ENCODE measurements at regions not wholly inside any gene's neighbourhood (a gene's known extent, or its start where the extent isn't known, plus 50 kb on each side); places are given as distances from the start of the nearest gene placed in this dataset.

GRCh38 chr7:89770161-89770560 is 384.1 kb upstream of the STEAP1 start:
- Histone ChIP-seq H4K20me1 (replicated peaks; ENCODE audit: insufficient read depth) (no peaks in the 10 kb centered on the region), H3K36me3 (ENCODE audit: insufficient read depth) (no peaks in the 10 kb centered on the region), H3K27me3 (ENCODE audit: insufficient read depth) (no peaks in the 10 kb centered on the region), H3K79me2 (replicated peaks; ENCODE audit: insufficient read depth) (no peaks in the 10 kb centered on the region), H3F3A (replicated peaks; ENCODE audit: low read depth) (no peaks in the 10 kb centered on the region), H3K27ac (ENCODE audit: low read depth) (no peak overlapping the region), H3K4me1 (ENCODE audit: insufficient read depth) (no peaks in the 10 kb centered on the region), H3K9me2 (ENCODE audit: insufficient read depth) (no peaks in the 10 kb centered on the region), H2AFZ (no peak overlapping the region), H3K4me2 (no peak overlapping the region), H3K4me3 (no peak overlapping the region)
- DNase-seq (ENCODE audit: low spot score) (no peak), ATAC-seq (no peak)
- no peaks in the 10 kb centered on the region for H3K36me3 Mint-ChIP-seq (ENCODE audit: low read depth)
- no peaks in the 10 kb centered on the region for H3K27me3 Mint-ChIP-seq (ENCODE audit: insufficient read depth, low read depth, poor library complexity)
- no peak overlapping the region for H3K4me3 Mint-ChIP-seq
- H3K9me3 Mint-ChIP-seq = no peaks in the 10 kb centered on the region
- H3K27ac Mint-ChIP-seq = no peak overlapping the region
- no peaks in the 10 kb centered on the region for H3K4me1 Mint-ChIP-seq
- TF ChIP-seq, protein P1, sequence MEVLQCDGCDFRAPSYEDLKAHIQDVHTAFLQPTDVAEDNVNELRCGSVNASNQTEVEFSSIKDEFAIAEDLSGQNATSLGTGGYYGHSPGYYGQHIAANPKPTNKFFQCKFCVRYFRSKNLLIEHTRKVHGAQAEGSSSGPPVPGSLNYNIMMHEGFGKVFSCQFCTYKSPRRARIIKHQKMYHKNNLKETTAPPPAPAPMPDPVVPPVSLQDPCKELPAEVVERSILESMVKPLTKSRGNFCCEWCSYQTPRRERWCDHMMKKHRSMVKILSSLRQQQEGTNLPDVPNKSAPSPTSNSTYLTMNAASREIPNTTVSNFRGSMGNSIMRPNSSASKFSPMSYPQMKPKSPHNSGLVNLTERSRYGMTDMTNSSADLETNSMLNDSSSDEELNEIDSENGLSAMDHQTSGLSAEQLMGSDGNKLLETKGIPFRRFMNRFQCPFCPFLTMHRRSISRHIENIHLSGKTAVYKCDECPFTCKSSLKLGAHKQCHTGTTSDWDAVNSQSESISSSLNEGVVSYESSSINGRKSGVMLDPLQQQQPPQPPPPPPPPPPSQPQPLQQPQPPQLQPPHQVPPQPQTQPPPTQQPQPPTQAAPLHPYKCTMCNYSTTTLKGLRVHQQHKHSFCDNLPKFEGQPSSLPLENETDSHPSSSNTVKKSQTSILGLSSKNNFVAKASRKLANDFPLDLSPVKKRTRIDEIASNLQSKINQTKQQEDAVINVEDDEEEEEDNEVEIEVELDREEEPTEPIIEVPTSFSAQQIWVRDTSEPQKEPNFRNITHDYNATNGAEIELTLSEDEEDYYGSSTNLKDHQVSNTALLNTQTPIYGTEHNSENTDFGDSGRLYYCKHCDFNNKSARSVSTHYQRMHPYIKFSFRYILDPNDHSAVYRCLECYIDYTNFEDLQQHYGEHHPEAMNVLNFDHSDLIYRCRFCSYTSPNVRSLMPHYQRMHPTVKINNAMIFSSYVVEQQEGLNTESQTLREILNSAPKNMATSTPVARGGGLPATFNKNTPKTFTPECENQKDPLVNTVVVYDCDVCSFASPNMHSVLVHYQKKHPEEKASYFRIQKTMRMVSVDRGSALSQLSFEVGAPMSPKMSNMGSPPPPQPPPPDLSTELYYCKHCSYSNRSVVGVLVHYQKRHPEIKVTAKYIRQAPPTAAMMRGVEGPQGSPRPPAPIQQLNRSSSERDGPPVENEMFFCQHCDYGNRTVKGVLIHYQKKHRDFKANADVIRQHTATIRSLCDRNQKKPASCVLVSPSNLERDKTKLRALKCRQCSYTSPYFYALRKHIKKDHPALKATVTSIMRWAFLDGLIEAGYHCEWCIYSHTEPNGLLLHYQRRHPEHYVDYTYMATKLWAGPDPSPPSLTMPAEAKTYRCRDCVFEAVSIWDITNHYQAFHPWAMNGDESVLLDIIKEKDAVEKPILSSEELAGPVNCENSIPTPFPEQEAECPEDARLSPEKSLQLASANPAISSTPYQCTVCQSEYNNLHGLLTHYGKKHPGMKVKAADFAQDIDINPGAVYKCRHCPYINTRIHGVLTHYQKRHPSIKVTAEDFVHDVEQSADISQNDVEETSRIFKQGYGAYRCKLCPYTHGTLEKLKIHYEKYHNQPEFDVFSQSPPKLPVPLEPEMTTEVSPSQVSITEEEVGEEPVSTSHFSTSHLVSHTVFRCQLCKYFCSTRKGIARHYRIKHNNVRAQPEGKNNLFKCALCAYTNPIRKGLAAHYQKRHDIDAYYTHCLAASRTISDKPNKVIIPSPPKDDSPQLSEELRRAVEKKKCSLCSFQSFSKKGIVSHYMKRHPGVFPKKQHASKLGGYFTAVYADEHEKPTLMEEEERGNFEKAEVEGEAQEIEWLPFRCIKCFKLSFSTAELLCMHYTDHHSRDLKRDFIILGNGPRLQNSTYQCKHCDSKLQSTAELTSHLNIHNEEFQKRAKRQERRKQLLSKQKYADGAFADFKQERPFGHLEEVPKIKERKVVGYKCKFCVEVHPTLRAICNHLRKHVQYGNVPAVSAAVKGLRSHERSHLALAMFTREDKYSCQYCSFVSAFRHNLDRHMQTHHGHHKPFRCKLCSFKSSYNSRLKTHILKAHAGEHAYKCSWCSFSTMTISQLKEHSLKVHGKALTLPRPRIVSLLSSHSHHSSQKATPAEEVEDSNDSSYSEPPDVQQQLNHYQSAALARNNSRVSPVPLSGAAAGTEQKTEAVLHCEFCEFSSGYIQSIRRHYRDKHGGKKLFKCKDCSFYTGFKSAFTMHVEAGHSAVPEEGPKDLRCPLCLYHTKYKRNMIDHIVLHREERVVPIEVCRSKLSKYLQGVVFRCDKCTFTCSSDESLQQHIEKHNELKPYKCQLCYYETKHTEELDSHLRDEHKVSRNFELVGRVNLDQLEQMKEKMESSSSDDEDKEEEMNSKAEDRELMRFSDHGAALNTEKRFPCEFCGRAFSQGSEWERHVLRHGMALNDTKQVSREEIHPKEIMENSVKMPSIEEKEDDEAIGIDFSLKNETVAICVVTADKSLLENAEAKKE (CRISPR knock-in tag; IDR thresholded peaks at IDR 0.05) = no peak
- TF ChIP-seq, protein P2, sequence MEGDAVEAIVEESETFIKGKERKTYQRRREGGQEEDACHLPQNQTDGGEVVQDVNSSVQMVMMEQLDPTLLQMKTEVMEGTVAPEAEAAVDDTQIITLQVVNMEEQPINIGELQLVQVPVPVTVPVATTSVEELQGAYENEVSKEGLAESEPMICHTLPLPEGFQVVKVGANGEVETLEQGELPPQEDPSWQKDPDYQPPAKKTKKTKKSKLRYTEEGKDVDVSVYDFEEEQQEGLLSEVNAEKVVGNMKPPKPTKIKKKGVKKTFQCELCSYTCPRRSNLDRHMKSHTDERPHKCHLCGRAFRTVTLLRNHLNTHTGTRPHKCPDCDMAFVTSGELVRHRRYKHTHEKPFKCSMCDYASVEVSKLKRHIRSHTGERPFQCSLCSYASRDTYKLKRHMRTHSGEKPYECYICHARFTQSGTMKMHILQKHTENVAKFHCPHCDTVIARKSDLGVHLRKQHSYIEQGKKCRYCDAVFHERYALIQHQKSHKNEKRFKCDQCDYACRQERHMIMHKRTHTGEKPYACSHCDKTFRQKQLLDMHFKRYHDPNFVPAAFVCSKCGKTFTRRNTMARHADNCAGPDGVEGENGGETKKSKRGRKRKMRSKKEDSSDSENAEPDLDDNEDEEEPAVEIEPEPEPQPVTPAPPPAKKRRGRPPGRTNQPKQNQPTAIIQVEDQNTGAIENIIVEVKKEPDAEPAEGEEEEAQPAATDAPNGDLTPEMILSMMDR (conservative IDR thresholded peaks at IDR 0.05; ENCODE audit: low read depth in 2 of 2) = no peak
- TF ChIP-seq JUNB (IDR thresholded peaks at IDR 0.05; ENCODE audit: unreplicated experiment) (no peak), REST (IDR thresholded peaks at IDR 0.05; ENCODE audit: unreplicated experiment) (no peak), NANOG (IDR thresholded peaks at IDR 0.05; ENCODE audit: borderline replicate concordance) (no peak), ZNF114 (CRISPR knock-in tag; IDR thresholded peaks at IDR 0.05) (no peak), STAT1 (IDR thresholded peaks at IDR 0.05; ENCODE audit: unreplicated experiment) (no peak)
